Endothelial cell of umbilical vein (primary cell): ENCODE measurements at regions not wholly inside any gene's neighbourhood (a gene's known extent, or its start where the extent isn't known, plus 50 kb on each side); places are given as distances from the start of the nearest gene placed in this dataset.

Source experiments
- EZH2 ChIP-seq: IDR thresholded peaks from 2 replicates; pipeline ENCODE4 v1.6.1; 2012; ENCODE audit warnings: borderline replicate concordance, low read depth, mild to moderate bottlenecking, moderate library complexity, low read length, inconsistent platforms; ENCODE audit not compliant: severe bottlenecking
- POLR2AphosphoS5 ChIP-seq: IDR thresholded peaks from 2 replicates; pipeline ENCODE4 v1.6.1; 2012; ENCODE audit warnings: low read depth, mild to moderate bottlenecking, control low read depth, low read length, moderate library complexity; ENCODE audit not compliant: insufficient read depth

GRCh38 chr1:234980645-234981396 is 147.8 kb downstream of the TOMM20 start:
- peak; percentile 91 for TF ChIP-seq POLR2AphosphoS5
- no peak for TF ChIP-seq EZH2
